GM12891 (cell line): ENCODE measurements at regions not wholly inside any gene's neighbourhood (a gene's known extent, or its start where the extent isn't known, plus 50 kb on each side); places are given as distances from the start of the nearest gene placed in this dataset.

ENCODE experiments used
- POLR2A ChIP-seq: IDR thresholded peaks from 2 replicates; pipeline ENCODE4 v1.6.1; 2011; ENCODE audit warnings: low read depth, low read length, control low read depth
- TAF1 ChIP-seq: IDR thresholded peaks from 2 replicates; pipeline ENCODE4 v1.6.1; 2011; ENCODE audit warnings: low read depth, low read length, control low read depth

- TF ChIP-seq POLR2A (no peak), TAF1 (no peak)
Observed at GRCh38 chr15:66907826-66908743, 157.3 kb upstream of the SMAD3 start.
